Neural progenitor cell (in vitro differentiated cells): ENCODE measurements at regions not wholly inside any gene's neighbourhood (a gene's known extent, or its start where the extent isn't known, plus 50 kb on each side); places are given as distances from the start of the nearest gene placed in this dataset.

Experiments used
- EZH2phosphoT487 ChIP-seq: fragments of 200-600 bp; sonication (generic); IDR thresholded peaks from 2 replicates; pipeline ENCODE4 v1.6.1; 2017; ENCODE audit warnings: antibody characterized with exemption
- TF ChIP-seq, protein P1 (sequence below): fragments of 200-600 bp; sonication (generic); IDR thresholded peaks from 2 replicates; pipeline ENCODE4 v1.5.1; 2017; ENCODE audit warnings: antibody characterized with exemption, mild to moderate bottlenecking

DNA sequence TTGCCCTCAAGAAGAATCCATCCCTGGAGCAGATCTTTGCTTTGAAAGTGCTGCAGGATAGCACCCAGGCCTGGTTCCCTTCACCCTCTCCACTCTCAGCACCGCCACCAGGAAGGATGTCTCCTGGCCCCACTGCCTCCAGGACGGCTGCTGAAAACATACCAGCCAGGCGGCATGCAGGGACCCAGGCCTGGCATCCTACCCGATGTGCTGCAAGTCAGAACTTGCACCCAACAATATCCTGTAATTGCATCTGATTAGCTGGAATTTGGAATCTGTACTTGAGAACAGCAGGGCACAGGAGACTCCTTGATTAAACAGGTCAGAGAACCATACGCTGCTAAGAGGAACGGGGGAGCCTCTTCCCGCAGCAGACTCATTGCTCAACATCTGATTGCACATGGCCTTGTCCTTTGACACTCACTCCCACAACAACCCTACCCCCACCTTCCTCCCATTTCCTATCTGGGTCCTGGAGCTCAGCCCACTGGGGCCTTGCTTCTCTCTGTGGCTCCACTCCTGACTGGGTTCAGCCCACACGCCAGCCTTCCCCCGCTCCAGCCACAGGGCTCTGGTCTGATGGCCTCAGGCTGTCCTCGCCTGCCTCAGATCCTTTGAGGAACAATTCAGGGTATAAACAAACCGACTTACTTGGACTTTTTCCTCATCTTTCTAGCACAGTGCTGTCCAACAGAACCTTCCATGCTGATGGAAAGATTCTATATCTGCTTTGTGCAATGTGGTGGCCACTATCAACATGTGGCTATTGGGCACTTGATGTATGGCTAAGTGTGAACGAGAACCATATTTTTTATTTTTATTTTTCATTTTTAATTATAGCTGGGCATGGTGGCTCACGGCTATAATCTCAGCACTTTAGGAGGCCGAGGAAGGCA lies 78.0 kb downstream of the FGD2 start:
- TF ChIP-seq, protein P1, sequence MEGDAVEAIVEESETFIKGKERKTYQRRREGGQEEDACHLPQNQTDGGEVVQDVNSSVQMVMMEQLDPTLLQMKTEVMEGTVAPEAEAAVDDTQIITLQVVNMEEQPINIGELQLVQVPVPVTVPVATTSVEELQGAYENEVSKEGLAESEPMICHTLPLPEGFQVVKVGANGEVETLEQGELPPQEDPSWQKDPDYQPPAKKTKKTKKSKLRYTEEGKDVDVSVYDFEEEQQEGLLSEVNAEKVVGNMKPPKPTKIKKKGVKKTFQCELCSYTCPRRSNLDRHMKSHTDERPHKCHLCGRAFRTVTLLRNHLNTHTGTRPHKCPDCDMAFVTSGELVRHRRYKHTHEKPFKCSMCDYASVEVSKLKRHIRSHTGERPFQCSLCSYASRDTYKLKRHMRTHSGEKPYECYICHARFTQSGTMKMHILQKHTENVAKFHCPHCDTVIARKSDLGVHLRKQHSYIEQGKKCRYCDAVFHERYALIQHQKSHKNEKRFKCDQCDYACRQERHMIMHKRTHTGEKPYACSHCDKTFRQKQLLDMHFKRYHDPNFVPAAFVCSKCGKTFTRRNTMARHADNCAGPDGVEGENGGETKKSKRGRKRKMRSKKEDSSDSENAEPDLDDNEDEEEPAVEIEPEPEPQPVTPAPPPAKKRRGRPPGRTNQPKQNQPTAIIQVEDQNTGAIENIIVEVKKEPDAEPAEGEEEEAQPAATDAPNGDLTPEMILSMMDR: no peak
- TF ChIP-seq EZH2phosphoT487: no peak
